IMR-90 (cell line): ENCODE measurements at regions not wholly inside any gene's neighbourhood (a gene's known extent, or its start where the extent isn't known, plus 50 kb on each side); places are given as distances from the start of the nearest gene placed in this dataset.
A peak's percentile ranks its signal among the peaks of the same experiment; 100 is the strongest.

Source experiments
- ATAC-seq: fragments of 200-7000 bp; cut with Tn5 transposase; 2 replicates; pipeline ENCODE4 v1.9.1; 2020; ENCODE audit warnings: low read depth, mild to moderate bottlenecking, moderate library complexity
- BruUV-seq: library from RNA; stranded (reverse); fragments of 400-500 nt; replicated peaks from 2 replicates; lab custom pipeline; 2021; lab: Mats Ljungman, UMichigan
- CTCF ChIA-PET: fragments of 300-600 bp; formaldehyde crosslinking; extraction: SDS; loops from one replicate; lab custom pipeline; 2021; ENCODE audit warnings: antibody characterized with exemption; lab: Yijun Ruan, JAX
- POLR2A ChIA-PET: fragments of 300-600 bp; sonication (Branson Sonifier 250); formaldehyde crosslinking; loops from one replicate; lab custom pipeline; 2022; ENCODE audit warnings: antibody characterized with exemption; ENCODE audit not compliant: unreplicated experiment; lab: Charles Lee
- DNase-seq: peaks from one replicate; pipeline ENCODE4 v3.0.0; 2013
- H2AFZ ChIP-seq: replicated peaks from 2 replicates; pipeline ENCODE3; 2013; ENCODE audit warnings: low read length, mild to moderate bottlenecking; ENCODE audit not compliant: poor library complexity
- H2AK5ac ChIP-seq: 2 replicates; pipeline ENCODE4 v1.6.1; 2013; ENCODE audit warnings: low read depth, low read length, inconsistent platforms
- H2AK9ac ChIP-seq: replicated peaks from 2 replicates; pipeline ENCODE3; 2013; ENCODE audit warnings: mild to moderate bottlenecking, low read depth, low read length, moderate library complexity; ENCODE audit not compliant: poor library complexity
- H2BK120ac ChIP-seq: 2 replicates; pipeline ENCODE4 v1.6.1; 2013; ENCODE audit warnings: low read depth, low read length, inconsistent platforms
- H2BK15ac ChIP-seq: 3 replicates; pipeline ENCODE4 v1.6.1; 2013; ENCODE audit warnings: low read depth, low read length, inconsistent platforms
- H2BK20ac ChIP-seq: 2 replicates; pipeline ENCODE4 v1.6.1; 2013; ENCODE audit warnings: low read depth, mild to moderate bottlenecking, inconsistent platforms, low read length, moderate library complexity
- H2BK5ac ChIP-seq: 2 replicates; pipeline ENCODE4 v1.6.1; 2013; ENCODE audit warnings: mild to moderate bottlenecking, low read depth, low read length, inconsistent platforms; ENCODE audit not compliant: poor library complexity, severe bottlenecking
- H3K14ac ChIP-seq: replicated peaks from 2 replicates; pipeline ENCODE4 v1.6.1; 2013; ENCODE audit warnings: low read depth, low read length, inconsistent platforms
- H3K18ac ChIP-seq: 2 replicates; pipeline ENCODE4 v1.6.1; 2013; ENCODE audit warnings: low read depth, low read length, control low read depth
- H3K23ac ChIP-seq: 2 replicates; pipeline ENCODE4 v1.6.1; 2013; ENCODE audit warnings: low read depth, low read length, inconsistent platforms
- H3K27ac ChIP-seq: 2 replicates; pipeline ENCODE4 v1.5.1; 2013; ENCODE audit warnings: mild to moderate bottlenecking, control low read depth, low read length; ENCODE audit not compliant: insufficient read depth
- H3K27me3 ChIP-seq: 2 replicates; pipeline ENCODE4 v1.6.1; 2013; ENCODE audit warnings: low read length; ENCODE audit not compliant: control insufficient read depth, insufficient read depth
- H3K36me3 ChIP-seq: 2 replicates; pipeline ENCODE4 v1.6.1; 2013; ENCODE audit warnings: low read length, mixed read lengths; ENCODE audit not compliant: control insufficient read depth, insufficient read depth
- H3K4ac ChIP-seq: 2 replicates; pipeline ENCODE4 v1.6.1; 2013; ENCODE audit warnings: low read depth, low read length, inconsistent platforms
- H3K4me1 ChIP-seq: 2 replicates; pipeline ENCODE4 v1.6.1; 2013; ENCODE audit warnings: low read length, mixed read lengths; ENCODE audit not compliant: control insufficient read depth, insufficient read depth
- H3K4me2 ChIP-seq: 2 replicates; pipeline ENCODE4 v1.6.1; 2013; ENCODE audit warnings: low read depth, mild to moderate bottlenecking, control low read depth, low read length, moderate library complexity
- H3K4me3 ChIP-seq: 2 replicates; pipeline ENCODE4 v1.5.1; 2013; ENCODE audit warnings: low read depth, mild to moderate bottlenecking, control low read depth, low read length, moderate library complexity; ENCODE audit not compliant: insufficient read depth
- H3K56ac ChIP-seq: 2 replicates; pipeline ENCODE4 v1.6.1; 2013; ENCODE audit warnings: low read length, inconsistent platforms; ENCODE audit not compliant: insufficient read depth; ENCODE audit errors: extremely low read depth
- H3K79me1 ChIP-seq, 2 experiments: 2 replicates each; pipeline ENCODE4 v1.6.1; 2013; ENCODE audit warnings: low read length in 2 of 2, inconsistent platforms in 1 of 2, low read depth in 1 of 2
- H3K9ac ChIP-seq: 2 replicates; pipeline ENCODE4 v1.6.1; 2013; ENCODE audit warnings: low read depth, low read length, control low read depth
- H3K9me1 ChIP-seq: 2 replicates; pipeline ENCODE4 v1.6.1; 2013; ENCODE audit warnings: low read length, inconsistent platforms; ENCODE audit not compliant: insufficient read depth
- H3K9me3 ChIP-seq: 2 replicates; pipeline ENCODE4 v1.6.1; 2013; ENCODE audit warnings: low read length; ENCODE audit not compliant: control insufficient read depth, insufficient read depth
- H4K20me1 ChIP-seq: 2 replicates; pipeline ENCODE4 v1.6.1; 2013; ENCODE audit warnings: low read length, inconsistent platforms; ENCODE audit not compliant: insufficient read depth
- H4K5ac ChIP-seq: 2 replicates; pipeline ENCODE4 v1.6.1; 2013; ENCODE audit warnings: mild to moderate bottlenecking, low read depth, low read length, control low read depth
- H4K8ac ChIP-seq, 2 experiments: 2 replicates each; pipeline ENCODE4 v1.6.1; 2013; ENCODE audit warnings: low read depth in 2 of 2, low read length in 2 of 2, control low read depth in 1 of 2, inconsistent platforms in 1 of 2
- H4K91ac ChIP-seq: 2 replicates; pipeline ENCODE4 v1.6.1; 2013; ENCODE audit warnings: low read depth, low read length, inconsistent platforms; ENCODE audit not compliant: insufficient read depth
- BHLHE40 ChIP-seq: fragments of 150-350 bp; IDR thresholded peaks from 2 replicates; pipeline ENCODE4 v1.6.1; 2016; ENCODE audit warnings: mild to moderate bottlenecking, low read depth, low read length
- CHD1 ChIP-seq: IDR thresholded peaks from 2 replicates; pipeline ENCODE4 v1.6.1; 2012; ENCODE audit warnings: low read depth, low read length, improper control_type of control experiment
- FOS ChIP-seq: fragments of 150-350 bp; IDR thresholded peaks from 2 replicates; pipeline ENCODE4 v1.6.1; 2016; ENCODE audit warnings: low read depth, low read length
- MAFK ChIP-seq: IDR thresholded peaks from 2 replicates; pipeline ENCODE4 v1.6.1; 2012; ENCODE audit warnings: low read depth, low read length, improper control_type of control experiment
- MXI1 ChIP-seq: IDR thresholded peaks from 2 replicates; pipeline ENCODE4 v1.6.1; 2012; ENCODE audit warnings: low read depth, mild to moderate bottlenecking, low read length, moderate library complexity, borderline replicate concordance
- RAD21 ChIP-seq: IDR thresholded peaks from 2 replicates; pipeline ENCODE4 v1.6.1; 2012; ENCODE audit warnings: low read length, improper control_type of control experiment
- RCOR1 ChIP-seq: IDR thresholded peaks from 2 replicates; pipeline ENCODE4 v1.6.1; 2012; ENCODE audit warnings: mild to moderate bottlenecking, low read length, improper control_type of control experiment; ENCODE audit not compliant: insufficient replicate concordance
- RFX5 ChIP-seq: IDR thresholded peaks from 2 replicates; pipeline ENCODE4 v1.8.0; 2012; ENCODE audit warnings: low read depth, mild to moderate bottlenecking, low read length, moderate library complexity
- WGBS, 2 experiments: methylation state at CpG; one replicate each; pipeline versions ENCODE4 v1.1.5 to v1.1.7; 2013; ENCODE audit warnings: missing lambda C conversion rate in 2 of 2; ENCODE audit not compliant: insufficient read length in 1 of 2; ENCODE audit errors: extremely low coverage in 2 of 2; 5-methylcytosine and 5-hydroxymethylcytosine counted together
- dilution Hi-C: fragments of 300-500 bp; cut with HindIII; formaldehyde crosslinking; loops from one replicate; pipeline ENCODE4 v1.14.3; 2018; ENCODE audit warnings: low sequenced_read_pairs; ENCODE audit not compliant: unreplicated experiment
- in situ Hi-C: fragments of 300-500 bp; cut with MboI; formaldehyde crosslinking; loops from 3 replicates; pipeline ENCODE4 v1.14.3; 2019; ENCODE audit warnings: low sequenced_read_pairs, inconsistent platforms, mixed read lengths
- intact Hi-C: fragments of 100-400 bp; cut with micrococcal nuclease; formaldehyde crosslinking; loops from 2 replicates; pipeline ENCODE4 v1.10.0; 2022
- TF ChIP-seq, protein P1 (sequence below): fragments of 150-350 bp; IDR thresholded peaks from 2 replicates; pipeline ENCODE4 v1.6.1; 2016; ENCODE audit warnings: low read depth, mild to moderate bottlenecking, low read length, moderate library complexity, borderline replicate concordance
- TF ChIP-seq, protein P2 (sequence below): fragments of 150-350 bp; IDR thresholded peaks from 2 replicates; pipeline ENCODE4 v1.6.1; 2017; ENCODE audit warnings: mild to moderate bottlenecking, antibody characterized with exemption, low read length, low read depth

DNA sequence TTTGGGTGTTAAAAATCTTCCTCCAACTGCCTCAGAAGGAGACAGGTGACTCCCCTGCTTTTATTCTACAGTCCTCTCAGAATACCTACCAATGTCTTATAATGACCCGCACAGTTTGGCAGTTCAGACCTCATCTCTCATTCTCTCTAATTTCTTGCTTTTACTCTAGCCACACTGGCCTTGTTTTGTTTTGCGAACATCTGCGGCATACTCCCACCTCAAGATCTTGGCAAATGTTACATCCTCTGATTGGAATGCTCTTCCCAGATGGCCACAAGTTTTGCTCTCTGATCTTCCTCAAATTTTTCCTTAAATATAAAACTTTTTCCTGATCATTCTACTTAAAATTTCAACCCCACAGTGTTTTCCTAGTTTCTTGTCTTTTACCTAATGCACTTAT is 94.1 kb downstream of the PLSCR2 start:
- intact Hi-C loops (no loop called here), dilution Hi-C loops (no loop called here), in situ Hi-C loops (no loop called here)
- no peak overlapping the region for H4K5ac ChIP-seq
- no peak overlapping the region for H3K9ac ChIP-seq
- no peak overlapping the region for H3K4me2 ChIP-seq
- H3K56ac ChIP-seq: no peak overlapping the region
- TF ChIP-seq BHLHE40 (no peak), RAD21 (no peak), CHD1 (no peak), MXI1 (no peak), FOS (no peak), RCOR1 (no peak), RFX5 (no peak), MAFK (no peak)
- TF ChIP-seq, protein P1, sequence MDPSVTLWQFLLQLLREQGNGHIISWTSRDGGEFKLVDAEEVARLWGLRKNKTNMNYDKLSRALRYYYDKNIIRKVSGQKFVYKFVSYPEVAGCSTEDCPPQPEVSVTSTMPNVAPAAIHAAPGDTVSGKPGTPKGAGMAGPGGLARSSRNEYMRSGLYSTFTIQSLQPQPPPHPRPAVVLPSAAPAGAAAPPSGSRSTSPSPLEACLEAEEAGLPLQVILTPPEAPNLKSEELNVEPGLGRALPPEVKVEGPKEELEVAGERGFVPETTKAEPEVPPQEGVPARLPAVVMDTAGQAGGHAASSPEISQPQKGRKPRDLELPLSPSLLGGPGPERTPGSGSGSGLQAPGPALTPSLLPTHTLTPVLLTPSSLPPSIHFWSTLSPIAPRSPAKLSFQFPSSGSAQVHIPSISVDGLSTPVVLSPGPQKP: no peak
- TF ChIP-seq, protein P2, sequence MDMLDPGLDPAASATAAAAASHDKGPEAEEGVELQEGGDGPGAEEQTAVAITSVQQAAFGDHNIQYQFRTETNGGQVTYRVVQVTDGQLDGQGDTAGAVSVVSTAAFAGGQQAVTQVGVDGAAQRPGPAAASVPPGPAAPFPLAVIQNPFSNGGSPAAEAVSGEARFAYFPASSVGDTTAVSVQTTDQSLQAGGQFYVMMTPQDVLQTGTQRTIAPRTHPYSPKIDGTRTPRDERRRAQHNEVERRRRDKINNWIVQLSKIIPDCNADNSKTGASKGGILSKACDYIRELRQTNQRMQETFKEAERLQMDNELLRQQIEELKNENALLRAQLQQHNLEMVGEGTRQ: no peak
- ATAC-seq (peak; percentile 32; the same call in 1 of the 2 replicates), DNase-seq (peak; percentile 19)
- no peak overlapping the region for H3K4ac ChIP-seq
- H4K91ac ChIP-seq: no peak overlapping the region
- no peak overlapping the region for H2AK9ac ChIP-seq
- H2BK120ac ChIP-seq: peak overlapping the region; percentile 8; the same call in 1 of the 2 replicates
- H3K9me3 ChIP-seq: peaks cover 2% of the 10 kb centered on the region; the same call in 1 of the 2 replicates
- peak overlapping the region; percentile 27; the same call in 1 of the 2 replicates for H2BK20ac ChIP-seq
- H3K27me3 ChIP-seq: no peaks in the 10 kb centered on the region; the same call in 1 of the 2 replicates
- CTCF ChIA-PET: no interaction called here
- no peak overlapping the region for H3K18ac ChIP-seq
- POLR2A ChIA-PET: no interaction called here
- H3K14ac ChIP-seq: no peak overlapping the region
- H3K23ac ChIP-seq: no peak overlapping the region
- 77% methylated on average over 3 of the region's 3 CpGs; no CpG with 5 or more reads in 1 of the 2 experiments for WGBS, 2 experiments
- H3K79me1 ChIP-seq: no peaks in the 10 kb centered on the region
- H3K4me3 ChIP-seq: no peak overlapping the region
- no peak overlapping the region; the same call in 1 of the 2 replicates for H3K27ac ChIP-seq
- H2BK15ac ChIP-seq: no peak overlapping the region
- no peaks in the 10 kb centered on the region for H4K20me1 ChIP-seq
- peaks cover 5% of the 10 kb centered on the region; the same call in 1 of the 2 replicates for H3K4me1 ChIP-seq
- no peaks in the 10 kb centered on the region for H3K9me1 ChIP-seq
- no peak overlapping the region for H4K8ac ChIP-seq
- H3K36me3 ChIP-seq: no peaks in the 10 kb centered on the region
- H2BK5ac ChIP-seq: no peak overlapping the region
- no peak overlapping the region for H2AK5ac ChIP-seq
- no TSS peak for BruUV-seq
- no peak overlapping the region for H2AFZ ChIP-seq
